Inferior parietal cortex (tissue), 1 donor: ENCODE measurements at regions not wholly inside any gene's neighbourhood (a gene's known extent, or its start where the extent isn't known, plus 50 kb on each side); places are given as distances from the start of the nearest gene placed in this dataset.
"Not testable (repeated sequence)": the region's sequence is repeated elsewhere in the genome, so short reads cannot be mapped to it uniquely, and the experiment has no call there.

ENCODE experiments used
- DNase-seq: peaks from one replicate; pipeline ENCODE4 v3.0.0-alpha.2; 2016; ENCODE audit errors: extremely low spot score

GRCh38 chr2:184192649-184193048 is 405.7 kb upstream of the ZNF804A start:
- no peak for DNase-seq

GRCh38 chr2:184197413-184197812 is 400.9 kb upstream of the ZNF804A start:
- DNase-seq, result no peak

- not testable (repeated sequence) for DNase-seq
Measured at GRCh38 chr2:184198791-184199190, 399.5 kb upstream of the ZNF804A start.

GRCh38 chr2:184199274-184199673 is 399.1 kb upstream of the ZNF804A start:
- no peak for DNase-seq

- no peak for DNase-seq
Measured at GRCh38 chr2:184201246-184201645, 397.1 kb upstream of the ZNF804A start.

- no peak for DNase-seq
Measured at GRCh38 chr2:184203661-184204060, 394.7 kb upstream of the ZNF804A start.

- DNase-seq, result no peak
Measured at GRCh38 chr2:184205048-184205596, 393.2 kb upstream of the ZNF804A start.

GRCh38 chr2:184206045-184206444 is 392.3 kb upstream of the ZNF804A start:
- DNase-seq, result no peak

- DNase-seq, result no peak
Measured at GRCh38 chr2:184210329-184210728, 388.0 kb upstream of the ZNF804A start.

GRCh38 chr2:184215745-184216144 is 382.6 kb upstream of the ZNF804A start:
- DNase-seq, result no peak

- no peak for DNase-seq
Measured at GRCh38 chr2:184256611-184257010, 341.7 kb upstream of the ZNF804A start.

- no peak for DNase-seq
Measured at GRCh38 chr2:184261331-184261730, 337.0 kb upstream of the ZNF804A start.

GRCh38 chr2:184261818-184262217 is 336.5 kb upstream of the ZNF804A start:
- no peak for DNase-seq

GRCh38 chr2:184268900-184269477 is 329.3 kb upstream of the ZNF804A start:
- DNase-seq, result no peak

- no peak for DNase-seq
Measured at GRCh38 chr2:184270660-184271059, 327.7 kb upstream of the ZNF804A start.

- no peak for DNase-seq
Measured at GRCh38 chr2:184272056-184272455, 326.3 kb upstream of the ZNF804A start.

- DNase-seq, result no peak
Measured at GRCh38 chr2:184294831-184295230, 303.5 kb upstream of the ZNF804A start.

GRCh38 chr2:184297085-184297484 is 301.2 kb upstream of the ZNF804A start:
- no peak for DNase-seq

GRCh38 chr2:184302506-184302905 is 295.8 kb upstream of the ZNF804A start:
- no peak for DNase-seq

GRCh38 chr2:184304006-184304405 is 294.3 kb upstream of the ZNF804A start:
- no peak for DNase-seq

GRCh38 chr2:184305105-184305504 is 293.2 kb upstream of the ZNF804A start:
- no peak for DNase-seq

- DNase-seq, result no peak
Measured at GRCh38 chr2:184308706-184309105, 289.6 kb upstream of the ZNF804A start.

- no peak for DNase-seq
Measured at GRCh38 chr2:184312970-184313369, 285.4 kb upstream of the ZNF804A start.

GRCh38 chr2:184314829-184315228 is 283.5 kb upstream of the ZNF804A start:
- no peak for DNase-seq
